ENCODE measurements at regions not wholly inside any gene's neighbourhood (a gene's known extent, or its start where the extent isn't known, plus 50 kb on each side); places are given as distances from the start of the nearest gene placed in this dataset.

DNA sequence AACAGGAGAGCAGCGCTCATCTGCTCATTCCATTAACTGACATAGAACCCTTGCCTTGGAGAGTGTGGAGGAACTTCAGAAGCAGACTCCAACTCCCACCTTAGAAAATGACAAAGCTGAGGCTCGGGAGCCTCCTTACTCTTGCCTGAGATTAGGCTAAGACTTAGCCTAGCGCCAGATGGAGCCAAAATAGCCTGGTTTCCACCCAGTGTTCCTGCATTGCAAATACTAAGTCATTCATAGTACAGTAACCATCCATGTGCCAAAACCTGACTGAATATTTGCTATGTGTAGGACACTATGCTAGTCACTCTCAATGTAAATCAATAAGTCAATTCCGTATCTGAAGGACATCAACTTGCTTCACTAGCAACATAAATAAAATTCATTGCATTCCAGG lies 387.4 kb upstream of the CPEB2 start:
- TF ChIP-seq CTCF (IDR thresholded peaks at IDR 0.05; ENCODE audit: low read depth, low read length), result no peak
- Histone ChIP-seq H3K9me3 (ENCODE audit: control insufficient read depth, insufficient read depth, low read length) (peaks cover 2% of the 10 kb centered on the region; the same call in 1 of the 2 replicates), H3K27ac (ENCODE audit: low read depth, low read length) (no peak overlapping the region), H3K4me3 (ENCODE audit: low read depth, low read length) (no peak overlapping the region), H3K27me3 (ENCODE audit: control insufficient read depth, insufficient read depth, low read length) (no peaks in the 10 kb centered on the region)
- POLR2A ChIA-PET, result no interaction called here
- DNase-seq (ENCODE audit: low read depth, low spot score), result no peak
- CTCF ChIA-PET, result no interaction called here

DNA sequence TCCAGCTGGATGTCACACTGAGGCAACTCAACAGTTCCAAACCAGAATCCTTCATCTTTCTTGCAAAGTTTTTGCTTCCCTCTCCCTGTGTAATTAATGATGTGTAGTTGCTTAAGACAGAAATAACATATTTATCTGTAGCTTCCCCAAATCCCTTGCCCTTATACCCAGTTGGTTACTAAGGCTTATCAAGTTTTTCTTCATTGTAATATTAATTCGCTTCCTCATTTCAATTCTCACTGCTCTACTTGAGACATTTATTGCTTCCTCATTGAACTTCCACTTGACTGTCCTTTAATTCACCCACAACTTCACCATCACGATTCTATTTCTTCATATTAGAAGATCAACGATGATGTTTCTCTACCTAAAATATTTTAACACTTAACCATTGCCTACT lies 386.6 kb upstream of the CPEB2 start:
- CTCF ChIA-PET, result interaction anchor here (0.6 kb wide), 1 partner anchor 962 kb away, joined by 3 read pairs; no protein-coding TSS in a partner anchor

DNA sequence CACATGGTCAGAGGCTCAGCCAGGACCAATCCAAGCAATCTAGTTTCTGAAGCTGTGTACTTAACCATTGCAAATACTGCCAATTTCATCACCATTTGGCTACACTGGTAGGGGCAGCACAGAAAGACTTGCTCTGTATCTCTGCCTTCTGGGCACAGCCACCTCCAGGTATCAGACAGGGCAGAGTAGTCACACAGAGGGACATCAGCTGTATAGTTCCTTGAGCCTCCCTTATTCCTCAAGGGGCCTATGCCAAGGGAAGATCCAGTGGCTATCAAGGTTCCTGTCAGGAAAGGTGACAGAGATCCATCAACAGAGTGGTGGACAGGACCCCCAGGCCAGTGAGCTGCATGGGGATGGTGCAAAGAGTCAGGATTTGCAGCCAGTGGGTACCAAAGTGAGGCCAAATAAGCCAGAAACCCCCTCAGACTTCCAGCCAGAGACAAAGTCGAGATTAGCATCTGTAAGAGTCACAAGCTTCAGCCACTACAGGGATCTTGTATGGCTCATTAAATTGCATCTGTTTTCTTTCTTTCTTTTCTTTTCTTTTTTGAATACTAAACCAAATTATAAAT lies 381.6 kb upstream of the CPEB2 start:
- Histone ChIP-seq H3K9me3 (ENCODE audit: control insufficient read depth, insufficient read depth, low read length) (no peaks in the 10 kb centered on the region), H3K4me3 (ENCODE audit: low read depth, low read length) (no peak overlapping the region), H3K27ac (ENCODE audit: low read depth, low read length) (no peak overlapping the region), H3K27me3 (ENCODE audit: control insufficient read depth, insufficient read depth, low read length) (no peaks in the 10 kb centered on the region)
- ChIA-PET CTCF (no interaction called here), POLR2A (no interaction called here)
- TF ChIP-seq CTCF (IDR thresholded peaks at IDR 0.05; ENCODE audit: low read depth, low read length), result no peak
- DNase-seq (ENCODE audit: low read depth, low spot score), result no peak

More for the DNA sequence above, 386.6 kb upstream of the CPEB2 start:
- Histone ChIP-seq H3K27me3 (ENCODE audit: control insufficient read depth, insufficient read depth, low read length) (no peaks in the 10 kb centered on the region), H3K27ac (ENCODE audit: low read depth, low read length) (no peak overlapping the region), H3K9me3 (ENCODE audit: control insufficient read depth, insufficient read depth, low read length) (peaks cover 2% of the 10 kb centered on the region; the same call in 1 of the 2 replicates), H3K4me3 (ENCODE audit: low read depth, low read length) (no peak overlapping the region)
- TF ChIP-seq CTCF (IDR thresholded peaks at IDR 0.05; ENCODE audit: low read depth, low read length), result no peak
- POLR2A ChIA-PET, result no interaction called here
- no peak for DNase-seq (ENCODE audit: low read depth, low spot score)

GRCh38 chr4:14621731-14622463 lies 380.4 kb upstream of the CPEB2 start:
- Histone ChIP-seq H3K9me3 (ENCODE audit: control insufficient read depth, insufficient read depth, low read length) (no peaks in the 10 kb centered on the region), H3K27ac (ENCODE audit: low read depth, low read length) (no peak overlapping the region), H3K4me3 (ENCODE audit: low read depth, low read length) (no peak overlapping the region), H3K27me3 (ENCODE audit: control insufficient read depth, insufficient read depth, low read length) (no peaks in the 10 kb centered on the region)
- TF ChIP-seq CTCF (IDR thresholded peaks at IDR 0.05; ENCODE audit: low read depth, low read length), result no peak
- ChIA-PET POLR2A (no interaction called here), CTCF (no interaction called here)
- DNase-seq (ENCODE audit: low read depth, low spot score), result no peak

GRCh38 chr4:14627038-14627437 lies 375.2 kb upstream of the CPEB2 start:
- no peak overlapping the region for H3K27ac ChIP-seq (ENCODE audit: low read depth, low read length)
- CTCF ChIA-PET, result no interaction called here
- H3K4me3 ChIP-seq (ENCODE audit: low read depth, low read length), result no peak overlapping the region
- POLR2A ChIA-PET, result no interaction called here
- H3K27me3 ChIP-seq (ENCODE audit: control insufficient read depth, insufficient read depth, low read length), result no peaks in the 10 kb centered on the region
- H3K9me3 ChIP-seq (ENCODE audit: control insufficient read depth, insufficient read depth, low read length), result no peaks in the 10 kb centered on the region
- no peak for TF ChIP-seq CTCF (IDR thresholded peaks at IDR 0.05; ENCODE audit: low read depth, low read length)
- no peak for DNase-seq (ENCODE audit: low read depth, low spot score)
